HG03066 (cell line): ENCODE measurements at regions not wholly inside any gene's neighbourhood (a gene's known extent, or its start where the extent isn't known, plus 50 kb on each side); places are given as distances from the start of the nearest gene placed in this dataset.
"Not testable (repeated sequence)": the region's sequence is repeated elsewhere in the genome, so short reads cannot be mapped to it uniquely, and the experiment has no call there.

Experiments
- ATAC-seq: cut with Tn5 transposase; IDR thresholded peaks from one replicate; pipeline ENCODE4 v1.9.1; 2021; ENCODE audit warnings: low read depth; ENCODE audit not compliant: unreplicated experiment

DNA sequence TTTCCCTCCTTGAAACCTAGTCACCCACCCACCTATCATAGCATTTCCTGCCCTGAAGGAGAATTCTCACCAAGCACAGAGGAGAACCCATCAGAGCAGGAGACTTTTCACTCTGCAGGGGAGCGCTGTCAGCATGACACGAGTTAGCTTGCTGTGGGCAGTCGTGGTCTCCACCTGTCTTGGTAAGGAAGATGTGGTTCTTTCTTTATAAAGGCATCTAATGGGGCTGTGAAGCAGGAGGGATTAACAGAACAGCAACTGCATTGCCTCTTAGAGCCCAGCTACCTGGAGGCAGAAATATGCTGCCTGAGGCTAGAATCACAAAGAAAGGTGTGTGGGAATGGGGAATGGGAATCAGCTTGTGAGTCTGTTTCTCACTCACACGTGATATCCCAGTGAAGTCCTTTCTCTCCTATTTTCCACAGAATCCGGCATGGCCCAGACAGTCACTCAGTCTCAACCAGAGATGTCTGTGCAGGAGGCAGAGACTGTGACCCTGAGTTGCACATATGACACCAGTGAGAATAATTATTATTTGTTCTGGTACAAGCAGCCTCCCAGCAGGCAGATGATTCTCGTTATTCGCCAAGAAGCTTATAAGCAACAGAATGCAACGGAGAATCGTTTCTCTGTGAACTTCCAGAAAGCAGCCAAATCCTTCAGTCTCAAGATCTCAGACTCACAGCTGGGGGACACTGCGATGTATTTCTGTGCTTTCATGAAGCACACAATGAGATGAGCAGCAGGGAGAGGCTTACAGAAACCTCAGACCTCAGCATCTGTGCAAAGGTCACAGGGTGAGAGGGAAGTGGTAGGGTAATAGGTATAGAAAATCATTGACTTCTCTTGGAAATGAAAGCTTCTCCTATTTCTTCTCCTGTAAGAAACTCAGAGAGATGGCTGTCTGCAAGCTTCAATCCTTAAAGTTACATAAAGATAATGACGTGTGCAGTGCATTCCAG, 316.9 kb downstream of the DAD1 start:
- ATAC-seq: no peak

DNA sequence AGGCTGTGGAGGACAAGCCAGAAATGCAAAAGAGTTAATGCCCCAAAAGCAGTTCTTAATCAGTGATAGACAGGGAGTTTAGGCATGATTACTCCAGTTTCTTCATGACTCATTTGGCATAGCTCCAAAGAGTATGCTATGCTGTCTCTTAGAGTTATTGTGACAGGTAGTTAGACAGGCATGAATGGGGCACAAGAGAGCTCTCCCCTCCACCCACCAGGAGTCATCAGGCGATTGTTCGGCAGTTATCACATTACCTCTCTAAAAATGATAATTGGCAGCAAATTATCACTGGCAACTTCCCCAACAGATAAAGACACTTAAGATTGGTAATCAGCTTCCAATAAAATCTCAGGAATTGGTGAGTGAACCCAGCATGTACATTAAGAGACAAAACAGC, 320.1 kb downstream of the DAD1 start:
- no peak for ATAC-seq

DNA sequence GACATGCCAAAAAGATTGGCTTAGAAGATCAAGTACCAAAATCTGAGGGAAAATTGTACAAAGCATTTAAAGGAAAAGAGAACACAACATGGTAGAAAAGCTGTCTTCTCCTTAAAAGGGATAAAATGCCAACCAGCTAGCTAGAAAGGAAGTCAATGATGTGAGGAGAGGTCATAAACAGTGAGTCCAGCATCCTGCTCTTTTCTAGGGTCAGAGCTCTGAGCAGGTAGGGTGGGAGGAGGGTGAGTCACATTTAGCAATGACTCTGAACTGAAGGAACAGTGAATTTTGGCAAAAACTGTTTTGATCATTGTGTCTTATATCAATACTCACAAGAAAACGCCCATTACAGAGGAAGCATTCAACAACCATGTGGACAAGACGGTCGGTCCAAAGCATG, 322.3 kb downstream of the DAD1 start:
- ATAC-seq: no peak

DNA sequence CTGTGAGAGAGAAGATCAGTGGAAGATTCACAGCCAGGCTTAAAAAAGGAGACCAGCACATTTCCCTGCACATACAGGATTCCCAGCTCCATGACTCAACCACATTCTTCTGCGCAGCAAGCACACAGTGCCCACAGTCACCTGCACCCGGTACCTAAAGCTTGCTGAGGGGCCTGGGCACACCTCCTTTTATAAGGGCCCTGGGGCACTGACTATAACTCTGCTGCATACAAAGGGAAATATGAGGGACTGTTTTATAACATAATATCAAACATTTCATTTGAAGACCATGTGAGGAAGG, 322.9 kb downstream of the DAD1 start:
- no peak for ATAC-seq

DNA sequence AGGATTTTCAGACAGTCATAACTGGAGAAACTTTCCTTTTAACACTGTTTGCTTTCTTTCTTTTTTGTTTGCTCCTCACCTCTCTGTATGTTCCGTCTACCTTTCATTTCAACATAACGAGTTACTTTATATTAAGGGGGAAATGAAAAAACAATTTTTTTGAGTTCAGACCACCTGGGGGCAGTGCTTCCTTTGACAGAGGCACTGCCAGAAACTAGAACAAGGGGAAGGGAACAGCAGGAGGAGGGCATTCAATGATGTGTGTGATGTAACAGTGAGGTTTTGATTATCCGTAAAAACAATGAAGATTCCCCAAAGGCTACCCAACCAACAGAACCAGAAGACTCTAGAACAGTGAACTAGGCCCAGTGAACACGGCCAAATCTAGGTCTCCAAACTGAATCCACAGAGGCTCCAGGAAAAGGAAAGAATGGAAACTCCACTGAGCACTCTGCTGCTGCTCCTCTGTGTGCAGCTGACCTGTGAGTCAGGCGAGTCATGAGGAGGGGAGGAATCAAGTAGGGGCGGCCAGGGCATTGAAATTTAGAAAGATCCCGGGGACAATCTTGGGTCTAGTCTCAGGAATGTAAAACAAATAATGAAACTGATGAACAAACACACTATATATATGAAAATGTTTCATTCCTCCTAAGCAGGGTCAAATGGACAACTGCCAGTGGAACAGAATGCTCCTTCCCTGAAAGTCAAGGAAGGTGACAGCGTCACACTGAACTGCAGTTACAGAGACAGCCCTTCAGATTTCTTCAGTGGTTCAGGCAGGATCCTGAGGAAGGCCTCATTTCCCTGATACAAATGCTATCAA, 323.5 kb downstream of the DAD1 start:
- no peak for ATAC-seq

- no peak for ATAC-seq
Measured at GRCh38 chr14:22264759-22265158, 324.3 kb downstream of the DAD1 start.

- ATAC-seq: no peak
Measured at GRCh38 chr14:22263961-22264360, 325.1 kb downstream of the DAD1 start.

DNA sequence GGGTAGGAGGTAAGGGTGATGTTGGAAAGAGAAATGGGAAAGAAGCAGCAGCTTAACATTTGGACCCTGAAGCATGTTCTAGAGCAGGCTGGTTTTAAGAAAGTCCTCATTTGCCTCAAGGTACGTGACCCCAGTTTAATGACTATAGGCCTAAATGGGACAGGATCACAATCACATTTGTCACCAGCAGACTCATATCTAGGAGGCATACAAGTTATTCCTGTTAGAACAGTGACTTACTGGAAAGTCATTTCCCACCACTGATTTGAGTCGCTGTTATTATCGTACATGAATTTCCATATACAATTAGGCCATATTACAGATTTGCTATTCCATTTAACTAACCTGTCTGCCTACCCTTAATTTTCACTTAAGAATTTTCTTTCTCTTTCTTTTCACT, 326.1 kb downstream of the DAD1 start:
- no peak for ATAC-seq

GRCh38 chr14:22255017-22255950, 333.7 kb downstream of the DAD1 start:
- ATAC-seq: no peak

DNA sequence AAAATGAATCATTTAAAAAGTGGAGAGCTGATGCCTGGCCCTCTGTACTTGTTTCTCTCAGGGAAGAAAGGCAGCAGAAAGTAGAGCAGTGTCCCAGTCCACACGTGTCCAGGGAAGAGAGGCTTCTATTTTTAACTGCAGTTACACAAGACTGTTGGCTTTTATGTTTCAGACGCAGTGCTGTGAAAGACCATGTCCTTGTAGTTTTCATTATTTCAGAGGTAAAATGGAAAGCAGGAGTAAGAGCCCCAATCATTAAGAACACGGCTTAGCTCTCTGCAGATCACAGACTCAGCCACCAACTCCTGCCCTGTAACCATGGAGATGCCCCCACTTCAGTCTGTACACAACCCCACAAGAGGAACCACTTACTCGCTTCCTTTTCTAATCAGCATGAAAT, 336.3 kb downstream of the DAD1 start:
- no peak for ATAC-seq

DNA sequence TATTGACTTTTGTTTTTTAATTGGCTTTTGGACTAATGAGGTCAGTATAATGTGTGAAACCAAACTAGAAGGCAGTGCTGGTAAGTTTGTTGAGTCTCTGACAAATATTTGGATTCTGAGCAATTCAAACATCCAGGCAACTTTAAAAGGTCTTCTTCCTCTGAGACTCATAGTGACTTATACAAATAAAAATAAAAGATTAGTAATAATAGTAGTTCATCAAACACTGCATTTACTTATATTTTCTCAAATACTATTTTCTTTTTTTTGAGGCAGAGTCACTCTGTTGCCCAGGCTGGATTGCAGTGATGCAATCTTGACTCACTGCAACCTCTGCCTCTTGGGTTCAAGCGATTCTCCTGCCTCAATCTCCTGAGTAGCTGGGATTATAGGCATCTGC, 337.9 kb downstream of the DAD1 start:
- ATAC-seq: no peak

GRCh38 chr14:22249770-22250169, 339.3 kb downstream of the DAD1 start:
- ATAC-seq: no peak

GRCh38 chr14:22243971-22244581, 344.9 kb downstream of the DAD1 start:
- ATAC-seq: no peak

DNA sequence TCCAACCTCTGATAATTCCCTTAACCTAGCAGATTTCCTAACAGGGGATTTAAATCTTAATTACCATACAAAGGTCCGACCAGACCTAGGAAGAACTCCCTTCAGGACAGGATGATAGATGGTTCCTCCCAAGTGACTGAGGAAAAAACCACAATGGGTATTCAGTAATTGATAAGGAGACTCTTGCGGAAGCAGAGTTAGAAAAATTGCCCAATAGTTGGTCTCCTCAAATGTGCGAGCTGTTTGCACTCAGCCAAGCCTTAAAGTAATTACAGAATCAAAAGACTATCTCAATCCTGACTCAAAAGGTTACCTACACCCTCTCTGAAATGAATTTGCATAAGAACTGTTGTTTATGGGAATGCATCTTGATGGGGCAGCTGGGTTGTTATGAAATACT, 350.7 kb downstream of the DAD1 start:
- not testable (repeated sequence) for ATAC-seq

- ATAC-seq: no peak
Measured at GRCh38 chr14:22233377-22233776, 355.6 kb downstream of the DAD1 start.

DNA sequence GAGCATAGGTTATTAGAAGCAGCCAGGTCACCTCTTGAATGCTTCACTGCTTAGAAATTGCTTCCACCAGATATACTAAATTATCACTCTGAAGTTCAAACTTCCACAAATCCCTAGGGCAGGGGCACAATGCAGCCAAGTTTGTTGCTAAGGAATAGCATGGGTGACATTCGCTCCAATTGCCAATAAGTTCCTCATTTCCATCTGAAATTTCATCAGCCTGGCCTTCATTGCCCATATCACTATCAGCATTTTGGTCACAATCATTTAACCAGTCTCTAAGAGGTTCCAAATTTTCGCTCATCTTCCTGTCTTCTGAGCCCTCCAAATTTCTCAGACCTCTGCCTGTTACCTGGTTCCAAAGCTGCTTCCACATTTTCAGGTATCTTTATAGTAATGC, 356.1 kb downstream of the DAD1 start:
- no peak for ATAC-seq

GRCh38 chr14:22232486-22232885, 356.5 kb downstream of the DAD1 start:
- ATAC-seq: no peak

- no peak for ATAC-seq
Measured at GRCh38 chr14:22231018-22231417, 358.0 kb downstream of the DAD1 start.

GRCh38 chr14:22230517-22230916, 358.5 kb downstream of the DAD1 start:
- no peak for ATAC-seq

DNA sequence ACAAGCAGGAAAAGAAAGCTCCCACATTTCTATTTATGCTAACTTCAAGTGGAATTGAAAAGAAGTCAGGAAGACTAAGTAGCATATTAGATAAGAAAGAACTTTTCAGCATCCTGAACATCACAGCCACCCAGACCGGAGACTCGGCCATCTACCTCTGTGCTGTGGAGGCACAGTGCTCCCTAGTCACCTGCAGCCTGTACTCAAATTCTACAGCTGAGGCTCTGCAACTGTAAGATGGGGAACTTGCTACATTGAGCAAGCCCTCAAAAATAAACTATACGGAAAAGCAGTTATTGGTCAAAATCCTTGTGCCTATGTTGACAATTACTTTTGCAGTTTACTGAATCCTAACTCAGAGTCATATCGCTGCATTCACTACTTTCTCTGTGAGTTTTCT, 361.9 kb downstream of the DAD1 start:
- no peak for ATAC-seq
